ENCODE measurements at regions not wholly inside any gene's neighbourhood (a gene's known extent, or its start where the extent isn't known, plus 50 kb on each side); places are given as distances from the start of the nearest gene placed in this dataset.
"Not testable (repeated sequence)": the region's sequence is repeated elsewhere in the genome, so short reads cannot be mapped to it uniquely, and the experiment has no call there.

DNA sequence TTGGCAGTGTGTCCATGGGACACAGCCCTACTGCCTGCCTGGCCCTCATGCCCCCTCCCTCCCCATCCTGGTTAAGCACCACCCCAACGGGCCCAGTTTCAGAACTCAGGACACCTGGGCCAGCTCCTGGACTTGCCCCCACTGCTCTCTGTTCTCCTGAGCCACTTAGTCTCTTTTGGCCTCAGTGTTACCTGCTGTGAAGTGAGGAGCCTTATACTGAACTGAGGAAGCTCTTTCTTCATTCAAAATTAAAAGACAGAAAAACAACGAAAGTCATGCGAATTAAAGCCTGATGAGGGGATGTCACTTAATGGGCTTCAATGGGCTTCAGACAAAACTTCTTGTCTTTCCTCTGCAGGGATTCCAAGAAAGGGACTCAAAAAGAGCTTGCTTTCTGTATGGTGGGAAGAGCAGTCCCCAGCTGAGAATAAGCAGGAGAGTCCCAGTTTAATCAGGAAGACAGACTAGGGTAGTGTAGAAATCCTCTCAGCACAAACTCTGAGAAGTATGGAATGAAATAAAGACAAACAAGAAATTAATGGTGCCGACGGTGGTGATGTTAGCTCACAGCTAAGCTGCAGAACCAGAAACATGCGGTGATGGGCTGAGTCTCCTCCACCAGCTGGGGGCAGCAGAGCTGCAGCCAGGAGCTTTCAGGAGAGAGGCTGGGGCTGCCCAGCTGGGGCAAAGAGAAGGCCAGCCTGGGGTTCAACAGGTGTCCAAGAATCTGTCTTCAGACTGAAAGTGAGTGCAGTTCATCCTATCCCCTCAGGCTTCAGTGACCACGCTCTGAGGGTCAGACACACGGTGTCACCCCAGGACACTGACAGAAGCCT lies 101.0 kb downstream of the GGTLC2 start:
- DNase-seq: no peak

DNA sequence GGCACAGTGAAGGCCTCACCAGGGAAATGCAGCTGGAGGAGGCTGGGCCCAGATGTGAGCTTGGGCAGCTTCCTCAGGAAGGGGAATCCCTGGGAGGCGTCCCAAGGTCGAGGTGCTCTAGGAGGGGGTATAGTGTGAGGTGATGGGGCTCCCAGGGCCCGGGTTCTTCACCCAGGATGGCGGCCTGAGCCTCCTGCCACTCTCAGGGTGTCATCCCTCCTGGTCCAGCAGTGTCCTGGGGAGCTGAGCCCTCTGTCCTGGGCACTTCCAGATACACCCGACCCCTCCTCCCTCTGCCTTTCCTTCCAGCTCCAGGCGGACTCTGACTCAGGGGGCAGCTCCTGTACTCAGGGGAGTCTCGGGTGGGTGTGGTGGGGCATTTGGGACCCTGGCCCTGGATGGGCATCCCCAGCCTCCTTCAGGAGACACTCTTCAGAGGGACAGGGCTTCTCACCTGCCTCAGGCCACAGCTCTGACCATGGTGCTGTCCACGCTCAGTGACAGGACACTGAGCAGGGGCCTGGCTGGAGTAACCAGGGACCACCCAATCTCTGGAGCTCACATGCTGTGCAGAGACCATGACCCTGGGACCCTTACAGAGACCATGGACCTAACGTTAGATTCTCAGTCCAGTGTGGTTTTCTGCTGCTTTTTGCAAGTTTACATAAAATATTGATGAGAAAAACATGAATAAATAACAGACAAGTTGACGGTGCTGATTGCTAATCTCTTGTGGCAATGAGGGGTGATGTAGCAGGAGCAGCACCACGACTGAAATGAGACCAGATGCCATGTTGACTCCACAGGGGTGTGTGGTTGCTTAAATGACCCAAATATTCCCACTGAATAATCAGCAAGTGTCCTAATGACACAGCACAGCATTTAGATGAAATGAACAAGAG lies 101.9 kb downstream of the GGTLC2 start:
- DNase-seq: no peak

DNA sequence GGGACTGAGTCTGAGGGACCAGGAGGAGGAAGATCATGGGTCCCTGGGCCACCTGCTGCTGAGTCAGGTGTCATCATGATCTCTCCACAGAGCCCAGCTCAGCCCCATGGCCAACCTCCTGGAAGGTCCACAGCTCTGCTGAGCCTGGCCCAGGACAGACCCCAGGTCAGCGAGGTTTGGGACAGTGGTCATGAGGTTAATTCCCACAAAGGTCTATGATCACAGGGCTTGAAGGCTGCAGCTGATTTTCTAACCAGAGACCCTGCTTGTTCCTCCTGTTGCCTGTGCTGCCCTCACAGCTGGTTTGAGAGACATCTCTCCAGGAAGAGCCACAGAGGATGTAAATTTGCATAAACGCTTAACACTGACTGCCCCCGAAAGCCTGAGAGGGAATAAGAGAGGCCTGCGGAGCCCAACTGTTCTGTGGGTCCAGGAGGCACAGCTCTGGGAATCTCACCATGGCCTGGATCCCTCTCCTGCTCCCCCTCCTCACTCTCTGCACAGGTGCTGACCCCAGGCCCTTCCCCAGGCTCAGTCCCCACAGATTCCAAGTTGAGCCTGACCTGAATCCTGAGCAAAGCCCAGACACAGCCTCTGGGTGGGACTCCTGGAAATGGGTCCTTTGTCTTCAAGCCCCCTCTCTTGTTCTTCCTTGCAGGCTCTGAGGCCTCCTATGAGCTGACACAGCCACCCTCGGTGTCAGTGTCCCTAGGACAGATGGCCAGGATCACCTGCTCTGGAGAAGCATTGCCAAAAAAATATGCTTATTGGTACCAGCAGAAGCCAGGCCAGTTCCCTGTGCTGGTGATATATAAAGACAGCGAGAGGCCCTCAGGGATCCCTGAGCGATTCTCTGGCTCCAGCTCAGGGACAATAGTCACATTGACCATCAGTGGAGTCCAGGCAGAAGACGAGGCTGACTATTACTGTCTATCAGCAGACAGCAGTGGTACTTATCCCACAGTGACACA lies 102.8 kb downstream of the GGTLC2 start:
- DNase-seq: no peak

DNA sequence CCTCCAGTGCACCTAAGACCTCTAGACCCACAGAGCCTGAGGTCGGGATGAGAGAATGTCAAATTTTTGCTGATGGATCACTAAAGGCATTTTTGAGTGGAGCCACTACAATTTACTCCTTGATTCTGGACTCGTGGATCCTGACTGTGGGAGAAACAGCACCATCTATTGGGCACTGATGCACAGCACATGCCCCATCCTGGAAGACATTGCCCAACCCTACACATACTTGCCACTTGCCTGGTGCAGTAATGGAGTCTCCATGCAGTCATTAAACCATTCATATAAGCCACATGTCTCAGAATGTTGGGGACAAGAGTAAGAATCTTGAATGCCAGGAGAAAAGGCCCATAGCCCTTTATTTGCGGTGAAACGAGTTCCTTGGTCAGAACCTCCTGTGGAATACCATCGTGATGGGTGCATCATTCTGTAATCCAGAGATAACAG lies 103.9 kb downstream of the GGTLC2 start:
- DNase-seq: no peak

DNA sequence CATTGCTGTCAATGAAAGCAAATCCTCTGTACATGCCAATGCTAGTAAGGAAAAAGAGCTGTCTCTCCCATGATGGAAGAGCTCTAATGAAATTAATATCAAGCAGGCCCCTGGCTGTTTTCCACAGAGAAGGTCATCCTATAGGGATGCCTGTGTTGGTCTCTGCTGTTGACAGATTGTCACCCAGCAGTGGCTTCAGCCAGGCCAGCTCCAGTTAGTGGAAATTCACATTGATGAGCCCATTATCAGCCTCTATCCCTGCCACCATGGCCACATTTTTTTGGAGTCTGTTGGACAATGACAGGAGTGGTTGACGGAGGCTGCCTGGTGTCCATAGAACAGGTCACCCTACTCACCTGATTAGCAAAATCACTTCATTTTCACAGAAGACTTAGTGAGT lies 104.3 kb downstream of the GGTLC2 start:
- no peak for DNase-seq

DNA sequence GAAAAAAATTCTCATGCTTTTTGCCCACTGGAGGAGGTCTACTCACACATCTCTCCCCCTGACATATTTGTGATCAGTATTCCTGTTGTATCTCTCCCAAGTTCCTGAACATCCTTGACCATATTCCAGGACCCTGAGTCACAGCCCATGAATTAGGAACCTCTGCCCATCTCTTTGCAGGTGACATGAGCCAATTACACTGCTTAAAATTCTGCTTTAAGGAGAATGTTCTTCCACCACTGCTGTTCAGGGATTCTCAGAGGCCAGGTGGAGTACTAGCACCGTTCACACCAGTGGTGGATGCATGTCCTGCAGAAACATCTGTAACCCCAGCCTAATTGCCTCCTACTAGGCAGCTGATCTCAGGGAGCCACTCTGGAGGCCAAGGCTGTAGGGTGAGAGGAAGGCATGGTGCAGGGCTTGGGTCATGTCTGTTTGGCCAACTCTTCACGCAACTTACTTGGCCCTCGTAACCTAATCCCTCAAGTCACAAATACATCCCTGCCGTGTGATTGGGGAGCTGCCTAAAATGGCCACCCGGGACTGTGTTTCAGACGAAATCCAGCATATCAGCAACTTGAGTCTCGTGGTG lies 104.8 kb downstream of the GGTLC2 start:
- no peak for DNase-seq

DNA sequence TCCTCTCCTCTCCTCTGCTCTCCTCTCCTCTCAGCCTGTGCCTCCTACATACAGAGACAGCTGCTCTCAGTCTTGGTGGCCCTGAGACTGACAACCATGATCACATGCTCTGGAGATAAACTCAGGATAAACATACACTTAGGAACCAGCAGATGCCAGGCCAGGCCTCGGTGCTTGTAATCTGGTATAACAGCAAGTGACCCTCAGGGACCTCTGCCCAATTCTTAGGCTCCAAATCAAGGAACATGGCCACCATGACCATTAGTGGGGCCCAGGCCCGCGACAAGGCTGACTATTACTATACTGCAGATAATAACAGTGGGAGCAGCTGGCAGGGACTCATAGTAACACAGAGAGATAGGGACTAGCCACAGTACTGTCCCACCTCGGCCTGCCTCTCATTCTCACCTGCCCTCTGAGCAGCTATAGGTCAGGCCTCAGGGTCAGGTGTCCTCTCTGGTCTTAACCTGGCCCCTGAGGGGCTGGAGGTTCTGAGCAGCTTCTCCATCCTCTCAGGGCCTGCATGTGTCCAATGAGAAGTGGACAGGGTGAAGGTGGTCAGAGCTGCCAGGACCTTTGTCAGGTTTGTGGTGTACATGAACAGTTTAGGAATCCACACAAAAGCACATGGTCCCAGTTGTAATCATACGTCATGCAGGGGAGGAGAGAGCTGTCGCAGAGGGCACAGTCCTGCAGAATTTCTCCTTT lies 106.1 kb downstream of the GGTLC2 start:
- DNase-seq: no peak

DNA sequence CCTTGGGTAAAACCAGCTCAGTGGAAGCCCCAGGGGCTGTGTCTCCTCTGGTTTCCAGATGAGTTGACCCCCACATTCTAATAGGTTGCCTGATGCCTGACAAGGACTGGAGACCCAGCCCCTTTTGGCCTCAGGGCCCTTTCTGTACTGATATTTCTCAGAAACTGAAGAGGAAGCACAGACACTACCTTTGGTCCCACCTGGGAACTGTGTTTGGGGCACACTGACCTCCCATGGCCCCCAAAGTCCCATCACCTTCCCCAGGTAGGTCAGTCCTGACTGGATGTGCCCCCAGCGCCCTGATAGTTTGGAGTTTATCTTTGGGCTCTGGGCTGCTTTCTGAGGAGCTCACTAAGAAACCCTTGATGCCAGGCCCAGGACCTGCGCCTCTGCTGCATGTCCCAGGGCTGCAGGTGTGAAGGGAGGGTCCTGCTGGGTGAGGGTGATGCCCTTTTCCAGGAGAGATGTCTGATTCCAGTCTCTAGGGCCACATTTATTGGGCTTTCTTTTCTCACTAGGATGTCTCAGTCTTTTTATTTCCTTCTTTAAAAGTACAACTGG lies 106.7 kb downstream of the GGTLC2 start:
- DNase-seq: no peak

DNA sequence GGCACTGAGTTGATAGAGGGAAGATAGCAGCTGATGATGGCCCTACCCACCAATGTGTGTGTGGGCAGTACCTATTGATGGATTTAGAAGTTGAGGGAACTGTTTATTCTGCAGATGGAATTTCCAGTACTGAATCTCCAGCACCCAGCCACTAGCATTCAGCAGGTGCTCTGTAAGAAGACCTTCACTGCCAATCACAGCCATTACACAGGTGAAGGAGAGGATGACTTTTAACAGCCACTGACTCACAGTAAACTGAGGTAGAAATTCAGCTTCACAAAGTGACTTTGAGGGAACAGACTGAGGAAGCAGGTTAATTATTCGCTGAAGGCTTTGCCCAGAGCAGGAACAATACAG lies 107.8 kb downstream of the GGTLC2 start:
- DNase-seq: no peak

DNA sequence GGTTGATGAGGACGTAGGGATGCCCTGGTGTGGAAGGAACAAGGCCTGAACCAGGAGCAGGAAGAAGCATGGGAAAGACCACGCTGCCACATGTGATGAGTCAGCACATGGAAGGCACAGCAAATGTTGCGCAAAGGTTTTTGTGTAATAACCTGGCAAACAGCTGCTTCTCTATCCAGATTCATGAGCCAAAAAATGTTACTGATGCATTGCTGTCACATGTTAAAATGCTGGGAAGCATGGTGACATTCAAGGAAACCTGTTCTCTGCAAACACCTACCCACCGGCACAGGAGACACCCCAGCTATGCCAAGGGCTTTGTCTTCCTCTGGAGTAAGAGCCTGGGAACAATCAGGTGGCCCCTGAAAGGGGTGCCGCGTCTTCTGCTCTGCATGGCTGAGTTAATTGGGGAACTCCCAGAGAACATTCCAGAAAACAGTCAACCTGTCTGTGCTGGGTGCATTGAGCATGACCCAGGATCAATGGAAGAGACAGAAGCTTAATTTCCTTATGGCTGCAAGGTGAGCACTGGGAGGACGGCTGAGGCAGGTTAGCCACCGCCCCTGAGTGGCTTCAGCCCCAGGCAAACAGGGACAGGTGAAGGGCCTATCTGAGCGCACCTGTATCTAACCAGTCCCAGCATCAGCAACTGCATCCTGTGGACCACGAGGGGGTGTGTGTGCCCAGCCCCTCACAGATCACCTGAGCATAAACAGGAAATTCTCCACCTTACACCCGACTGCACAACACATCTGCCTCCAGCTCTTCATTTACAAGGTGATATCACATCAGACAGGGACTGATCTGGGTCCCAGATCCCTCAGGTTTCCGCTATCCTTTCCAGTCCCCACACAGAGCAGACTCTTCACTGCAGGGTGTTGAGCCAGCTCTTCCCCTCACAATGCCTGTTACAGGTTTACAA lies 108.4 kb downstream of the GGTLC2 start:
- no peak for DNase-seq

DNA sequence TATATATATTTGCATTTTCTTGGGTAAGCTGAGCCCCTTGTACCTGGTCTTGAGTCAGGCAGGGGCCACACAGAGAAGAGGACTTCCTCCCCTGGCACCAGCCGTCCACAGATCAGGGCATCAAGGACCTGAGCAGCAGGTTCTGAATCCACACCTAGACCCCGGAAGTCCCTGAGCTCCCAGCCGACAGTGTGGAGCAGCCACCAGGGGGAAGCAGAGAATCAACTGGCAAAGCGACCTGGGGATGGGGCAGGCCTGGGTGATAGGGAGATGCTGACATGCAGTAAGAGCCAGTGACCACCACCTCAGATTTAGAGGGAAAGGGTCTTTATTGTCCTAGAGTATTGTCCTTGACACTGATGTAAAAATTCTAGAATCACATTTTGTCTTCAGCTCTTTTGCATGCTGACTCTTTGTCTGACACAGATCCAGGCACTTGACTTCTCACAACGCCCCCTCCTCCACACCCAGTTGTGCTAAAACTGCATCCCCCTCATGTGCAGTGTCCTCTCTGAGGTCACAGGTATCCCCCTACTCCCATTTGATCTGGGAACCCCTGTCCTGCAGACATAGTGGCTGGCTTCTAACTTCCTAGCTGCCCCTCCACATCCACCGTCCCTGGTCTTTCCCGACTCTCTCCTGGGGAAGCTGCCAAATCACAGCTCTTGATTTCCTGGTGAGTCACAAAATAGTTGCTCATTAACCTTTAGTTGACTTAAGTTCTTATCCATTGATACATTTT lies 109.3 kb downstream of the GGTLC2 start:
- peak; percentile 21 for DNase-seq

DNA sequence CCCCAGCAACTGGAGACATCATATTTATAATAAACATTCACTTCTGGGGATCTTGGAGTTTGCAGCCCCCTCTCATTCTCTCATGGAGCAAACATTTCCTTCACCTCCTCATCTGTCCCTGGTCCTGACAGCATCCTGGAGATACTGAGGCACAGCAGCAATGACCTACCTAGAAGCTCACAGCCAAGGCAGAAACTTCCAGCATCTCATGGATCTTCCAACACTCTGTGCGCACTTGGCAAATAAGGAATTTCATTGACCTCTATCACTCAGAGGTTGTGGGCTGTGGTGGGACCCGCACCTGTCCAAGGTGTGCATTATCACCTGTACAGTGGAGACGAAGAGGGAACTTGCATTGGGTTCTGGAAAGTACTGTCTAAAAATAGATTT lies 109.8 kb downstream of the GGTLC2 start:
- DNase-seq: no peak

DNA sequence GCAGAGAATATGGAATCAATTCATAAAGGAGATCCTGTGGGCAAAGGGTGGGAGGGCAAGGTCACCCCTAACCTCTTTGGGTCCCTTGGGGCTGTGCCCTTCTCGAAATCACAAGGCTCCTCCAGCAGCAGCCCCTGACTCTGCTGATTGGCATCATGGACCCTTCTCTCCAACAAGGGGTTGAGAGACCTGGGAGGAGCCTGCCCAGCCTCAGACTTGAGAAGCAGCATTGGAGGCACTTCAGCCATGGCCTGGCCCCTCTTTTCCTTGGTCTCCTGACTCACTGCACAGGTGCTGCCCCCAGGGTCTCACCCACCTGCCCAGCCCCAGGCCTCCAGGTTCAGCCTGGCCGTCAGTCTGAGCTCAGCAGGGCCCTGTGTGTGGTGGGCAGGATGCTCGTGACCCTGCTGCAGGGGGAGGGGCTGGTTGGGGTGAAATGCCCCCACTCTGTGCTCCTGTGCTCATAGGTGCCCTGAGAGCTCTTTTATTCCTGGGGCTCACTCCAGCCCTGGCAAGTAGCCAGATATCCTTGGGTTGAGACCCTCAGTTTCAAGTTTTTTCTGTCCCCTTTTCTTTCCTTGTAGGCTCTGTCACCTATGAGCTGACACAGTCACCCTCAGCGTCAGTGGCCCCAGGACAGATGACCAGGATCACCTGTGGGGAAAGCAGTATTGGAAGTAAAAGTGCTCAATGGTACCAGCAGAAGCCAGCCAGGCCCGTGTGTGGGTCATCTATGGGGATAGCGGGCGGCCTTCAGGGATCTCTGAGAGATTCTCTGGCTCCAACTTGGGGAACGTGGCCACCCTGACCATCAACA lies 110.8 kb downstream of the GGTLC2 start:
- no peak for DNase-seq

DNA sequence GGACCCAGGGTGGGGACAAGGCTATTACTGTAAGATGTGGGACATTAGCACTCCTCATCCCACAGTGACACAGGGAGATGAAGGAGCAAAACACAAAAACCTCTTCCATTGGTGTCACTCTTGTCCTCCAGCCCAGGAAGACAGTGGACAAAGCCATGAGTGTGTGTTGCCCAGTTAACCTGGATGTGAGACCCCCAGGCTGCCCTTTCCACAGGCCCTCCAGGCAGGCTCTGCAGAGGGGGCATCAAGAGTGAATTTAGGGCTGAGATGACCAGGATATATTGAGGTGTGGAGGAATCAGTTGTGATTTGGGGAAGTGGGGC lies 111.3 kb downstream of the GGTLC2 start:
- no peak for DNase-seq

DNA sequence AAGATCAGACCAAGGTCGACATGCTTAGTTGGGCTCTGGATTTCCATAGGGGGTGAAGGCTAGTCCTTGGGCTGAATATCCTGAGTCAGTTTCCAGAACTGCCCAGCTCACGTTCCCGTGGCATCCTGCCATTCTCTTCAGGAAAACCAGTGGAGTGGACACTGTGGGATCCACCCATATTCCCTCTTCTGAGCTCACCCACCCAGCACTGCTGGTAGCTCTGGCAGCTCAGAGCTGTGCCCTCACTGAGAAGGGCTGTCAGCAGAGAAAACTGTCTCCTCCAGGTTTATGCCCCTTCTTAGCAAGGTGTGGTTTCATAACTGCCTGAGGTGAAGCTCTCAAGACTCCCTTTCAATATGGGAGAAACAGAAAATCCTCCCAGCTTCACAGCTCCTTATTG lies 111.7 kb downstream of the GGTLC2 start:
- DNase-seq: no peak

DNA sequence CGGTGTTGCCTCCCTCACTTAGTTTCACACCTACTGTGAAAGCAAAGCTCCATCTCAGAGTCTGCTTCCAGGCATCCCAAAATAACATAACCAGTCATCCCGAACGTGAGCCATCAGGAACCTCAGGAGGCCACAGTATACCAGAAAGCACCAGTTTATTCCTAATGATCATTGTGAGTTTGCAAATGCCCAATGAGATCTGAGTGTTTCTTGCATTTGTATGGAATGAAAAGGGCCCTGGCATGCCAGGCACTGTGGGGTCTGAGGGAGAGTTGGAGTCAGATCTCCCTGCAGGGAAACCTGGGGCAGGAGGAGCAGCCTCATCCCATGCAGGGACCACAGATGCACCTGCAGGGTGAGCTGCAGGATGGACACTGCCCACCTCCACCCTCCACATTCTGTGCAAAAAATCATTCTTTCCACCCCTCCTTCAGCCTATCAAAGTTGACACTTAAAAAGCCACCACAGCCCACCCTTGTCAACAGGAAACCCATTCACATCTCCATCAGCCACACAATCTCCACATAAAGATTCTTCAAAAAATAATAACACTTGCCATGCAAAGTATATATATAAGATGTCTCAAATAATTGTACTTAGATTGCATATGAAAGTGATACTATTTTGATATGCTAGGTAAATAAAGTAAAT lies 112.3 kb downstream of the GGTLC2 start:
- DNase-seq: not testable (repeated sequence)

DNA sequence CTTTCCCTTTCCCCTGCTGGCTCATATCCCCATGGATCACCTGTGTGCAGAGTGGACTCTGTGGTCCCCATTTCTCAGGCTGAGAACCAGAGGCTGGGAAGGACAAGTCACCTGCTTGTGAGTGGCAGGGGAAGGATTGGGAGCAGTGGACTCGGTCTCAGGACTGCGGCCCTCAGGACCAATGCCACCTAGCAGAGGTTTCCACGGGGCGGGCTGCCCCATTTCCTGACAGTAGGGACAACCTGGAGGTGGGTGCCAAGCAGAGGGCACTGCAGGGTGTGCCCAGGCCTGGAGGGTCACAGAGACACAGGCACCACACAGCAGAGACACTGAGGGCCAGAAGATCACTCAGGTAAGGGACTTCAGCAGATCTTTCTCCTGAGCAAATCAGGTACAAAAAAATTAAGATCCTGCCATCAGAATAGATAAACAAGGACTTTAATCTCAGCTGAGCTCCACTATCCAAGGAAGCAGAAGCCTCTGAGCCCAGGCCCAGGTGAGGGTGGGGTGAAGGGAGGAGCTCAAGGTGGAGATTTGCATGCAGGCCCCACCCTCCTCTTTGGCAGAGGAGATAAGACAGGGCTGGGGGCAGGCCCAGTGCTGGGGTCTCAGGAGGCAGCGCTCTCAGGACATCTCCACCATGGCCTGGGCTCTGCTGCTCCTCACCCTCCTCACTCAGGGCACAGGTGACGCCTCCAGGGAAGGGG lies 113.8 kb downstream of the GGTLC2 start:
- DNase-seq: not testable (repeated sequence)

DNA sequence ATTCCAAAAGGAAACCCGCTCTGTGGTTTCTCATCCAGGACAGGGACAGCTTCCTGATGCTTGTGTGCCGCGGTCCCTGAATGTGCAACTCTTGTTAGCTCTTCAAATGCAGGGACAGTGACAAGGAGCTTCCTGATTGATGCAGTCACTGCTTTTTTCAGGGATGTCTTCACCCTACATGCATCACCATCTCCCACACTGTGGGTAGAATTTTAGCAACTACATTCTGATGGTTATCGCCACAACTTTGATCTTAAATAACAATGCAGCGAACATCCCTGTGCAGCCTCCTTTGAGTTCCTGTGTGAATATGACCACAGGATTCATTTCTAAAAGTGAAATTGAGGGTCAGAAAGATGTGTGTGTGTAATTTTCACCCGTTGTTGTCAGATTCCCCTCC lies 115.0 kb downstream of the GGTLC2 start:
- no peak for DNase-seq

Data from NCI-H774 (cell line).